Fibroblast of skin of left biceps (primary cell): ENCODE measurements at regions not wholly inside any gene's neighbourhood (a gene's known extent, or its start where the extent isn't known, plus 50 kb on each side); places are given as distances from the start of the nearest gene placed in this dataset.

Experiments used
- DNase-seq, 2 experiments: peaks; one replicate each; pipeline ENCODE4 v3.0.0-alpha.2; 2013; ENCODE audit warnings: low read depth in 2 of 2

DNA sequence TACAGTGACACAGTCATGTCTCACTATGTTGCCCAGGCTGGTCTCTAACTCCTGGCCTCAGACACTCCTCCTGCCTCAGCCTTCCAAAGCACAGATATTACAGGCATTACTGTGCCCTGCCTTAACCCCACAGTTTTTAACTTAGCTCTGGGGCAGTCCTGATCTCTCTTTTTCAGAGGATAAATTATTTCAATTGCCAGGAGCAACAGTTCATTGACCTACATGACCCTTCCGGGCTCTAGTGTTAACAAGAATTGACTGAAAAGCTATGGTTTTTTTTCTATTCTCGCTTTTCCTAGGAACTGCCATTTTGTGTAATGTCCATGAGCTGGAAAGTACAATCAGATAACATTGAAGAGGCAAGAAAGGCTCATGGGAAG is 92.8 kb downstream of the HNRNPLL start:
- DNase-seq, result no peak

DNA sequence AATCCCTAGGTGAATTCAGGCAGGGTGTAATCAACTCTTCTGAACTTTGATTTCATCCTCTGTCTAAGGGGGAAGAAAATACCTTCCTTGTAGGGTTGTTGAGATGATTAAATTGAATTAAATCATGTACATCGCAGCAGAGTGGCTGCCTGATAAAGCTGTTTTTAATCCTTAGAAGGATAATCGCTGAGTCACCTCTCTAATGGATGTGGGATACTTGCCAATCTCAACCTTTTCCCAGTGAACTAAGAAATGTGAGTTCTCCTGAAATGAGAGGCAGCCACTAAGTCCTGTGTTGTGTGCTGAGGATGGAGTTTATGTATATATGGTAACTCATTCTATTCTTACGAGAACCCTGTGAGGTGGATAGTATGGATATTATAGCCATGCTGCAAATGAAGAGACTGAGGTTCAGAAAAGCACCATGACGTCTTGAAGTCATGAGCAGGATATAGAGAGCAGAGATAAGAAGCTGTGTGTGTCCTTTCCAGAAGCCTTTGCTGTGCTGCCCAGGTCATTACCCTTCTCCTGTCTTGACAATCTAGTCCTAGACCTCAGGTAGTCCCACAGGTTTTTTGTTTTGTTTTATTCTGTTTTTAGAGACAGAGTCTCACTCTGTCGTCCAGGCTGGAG is 93.3 kb downstream of the HNRNPLL start:
- DNase-seq, result peak; percentile 75 to 79

DNA sequence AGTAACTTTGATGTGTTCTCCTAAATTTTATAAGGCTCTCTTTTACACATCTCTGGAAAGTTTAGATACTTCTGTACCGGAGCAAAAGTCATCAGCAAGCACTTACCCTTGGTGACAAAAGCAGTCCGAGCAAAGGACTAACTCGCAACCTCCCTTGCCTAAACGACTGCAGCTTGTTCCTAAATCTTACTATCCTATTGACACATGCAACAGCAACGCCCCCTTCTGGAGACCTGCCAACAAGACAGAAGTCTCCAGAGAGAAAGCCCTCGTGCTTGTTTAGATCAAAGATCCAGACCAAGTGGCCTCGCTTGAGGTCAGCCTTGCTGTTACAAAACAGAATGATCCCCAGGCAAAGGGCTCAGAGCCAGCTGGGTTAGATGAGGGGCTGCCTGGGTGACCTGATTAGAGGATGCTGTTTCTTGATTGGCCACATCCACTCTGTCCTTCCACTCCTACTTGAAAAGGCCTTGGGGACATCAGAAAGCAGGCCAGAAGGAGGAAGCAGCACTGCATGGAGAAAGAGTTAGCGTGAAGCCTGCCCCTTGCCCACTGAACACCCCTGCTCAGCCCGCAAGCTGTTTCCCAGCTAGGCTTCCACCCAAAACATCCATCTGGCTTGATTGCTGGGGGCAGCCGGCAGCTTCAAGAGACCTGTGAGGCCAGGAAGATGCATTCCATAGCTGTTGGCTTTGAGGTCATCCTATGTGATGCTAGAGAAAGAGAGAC is 94.3 kb downstream of the HNRNPLL start:
- DNase-seq, result peak in 1 of 2 experiments; percentile 38

DNA sequence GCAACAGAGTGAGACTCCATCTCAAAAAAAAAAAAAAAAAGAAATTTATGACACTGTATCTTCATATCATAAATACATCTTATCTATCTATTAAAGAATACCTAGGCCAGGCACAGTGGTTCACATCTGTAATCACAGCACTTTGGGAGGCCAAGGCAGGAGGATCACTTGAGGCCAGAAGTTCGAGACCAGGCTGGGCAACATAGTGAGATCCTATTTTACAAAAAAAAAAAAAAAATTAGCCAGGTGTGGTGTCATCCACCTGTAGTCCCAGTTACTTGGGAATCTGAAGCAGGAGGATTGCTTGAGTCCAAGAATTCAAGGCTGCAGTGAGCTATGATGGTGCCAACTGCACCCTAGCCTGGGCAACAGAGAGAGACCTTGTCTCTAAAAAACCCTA is 95.0 kb downstream of the HNRNPLL start:
- no peak for DNase-seq

DNA sequence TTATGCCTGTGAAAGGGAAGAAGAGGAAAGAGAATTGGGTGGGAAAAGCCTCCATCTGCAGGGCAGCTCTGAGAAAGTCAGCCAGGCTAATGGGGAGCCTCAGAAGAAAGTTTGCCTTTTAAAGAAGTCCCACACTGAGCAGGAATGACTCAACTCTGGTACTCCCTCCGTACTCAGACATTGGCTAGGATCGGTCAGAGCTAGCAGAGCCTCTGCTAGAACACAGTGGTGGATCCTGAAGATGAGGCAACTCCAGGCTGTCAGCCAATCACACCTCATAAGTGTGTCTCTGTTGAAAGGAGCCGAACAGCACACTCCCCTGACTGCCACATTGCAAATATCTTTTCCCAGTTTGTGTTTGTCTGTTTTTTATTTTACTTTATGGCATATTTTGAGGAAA is 96.9 kb downstream of the HNRNPLL start:
- peak; percentile 59 to 65 for DNase-seq

DNA sequence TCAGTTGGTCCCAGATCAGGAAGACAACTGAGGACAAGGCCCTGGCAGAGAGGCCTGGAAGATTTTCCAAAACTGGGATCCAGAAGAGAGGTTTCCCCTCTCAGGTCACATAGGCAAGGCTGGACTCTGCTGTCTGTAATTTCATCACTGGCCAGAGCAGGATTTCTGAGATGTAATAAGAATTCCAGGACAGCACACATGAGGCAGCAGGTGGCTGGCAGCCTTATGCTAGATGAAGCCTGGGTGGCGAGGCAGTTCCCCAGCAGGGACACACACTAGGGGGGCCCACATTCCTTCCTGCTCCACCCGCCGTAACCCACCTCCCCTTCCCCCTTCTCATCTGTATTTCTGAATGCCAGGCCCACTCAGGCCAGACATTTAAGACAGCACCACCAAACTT is 98.6 kb downstream of the HNRNPLL start:
- no peak for DNase-seq

DNA sequence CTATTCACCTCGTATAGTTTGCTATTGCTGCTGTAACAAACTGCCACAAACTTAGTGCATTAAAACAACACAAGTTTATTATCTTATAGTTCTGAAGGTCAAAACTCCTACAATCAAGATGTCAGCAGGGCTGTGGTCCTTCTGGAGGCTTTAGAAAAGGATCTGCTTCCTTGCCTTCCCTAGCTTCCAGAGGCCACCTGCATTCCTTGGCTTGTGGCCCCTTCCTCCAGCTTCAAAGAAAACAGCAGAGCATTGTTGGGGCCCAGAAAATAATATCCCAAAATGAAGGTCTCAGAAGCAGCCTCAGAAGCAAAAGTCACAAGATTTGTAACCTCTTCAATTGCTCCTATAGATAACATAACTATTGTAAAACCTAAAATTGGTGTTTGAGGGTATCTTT is 100.6 kb downstream of the HNRNPLL start:
- no peak for DNase-seq

DNA sequence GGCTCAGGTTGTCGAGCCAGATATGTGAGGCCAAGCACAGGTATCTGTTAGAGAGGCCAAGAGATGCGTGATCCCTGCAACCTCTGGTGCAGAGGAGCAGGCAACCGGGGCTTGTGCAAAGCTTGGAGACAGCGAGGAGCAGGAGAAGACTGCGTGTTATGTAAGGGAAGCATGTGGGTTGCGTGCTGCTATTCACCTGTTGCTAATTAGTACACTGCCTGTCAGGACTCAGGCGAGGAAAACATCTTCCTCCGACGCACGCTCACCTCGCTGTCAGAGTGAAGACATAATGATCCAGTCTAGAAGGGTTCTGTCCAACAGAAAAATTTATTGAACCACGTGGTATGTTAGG is 102.5 kb downstream of the HNRNPLL start:
- no peak for DNase-seq

DNA sequence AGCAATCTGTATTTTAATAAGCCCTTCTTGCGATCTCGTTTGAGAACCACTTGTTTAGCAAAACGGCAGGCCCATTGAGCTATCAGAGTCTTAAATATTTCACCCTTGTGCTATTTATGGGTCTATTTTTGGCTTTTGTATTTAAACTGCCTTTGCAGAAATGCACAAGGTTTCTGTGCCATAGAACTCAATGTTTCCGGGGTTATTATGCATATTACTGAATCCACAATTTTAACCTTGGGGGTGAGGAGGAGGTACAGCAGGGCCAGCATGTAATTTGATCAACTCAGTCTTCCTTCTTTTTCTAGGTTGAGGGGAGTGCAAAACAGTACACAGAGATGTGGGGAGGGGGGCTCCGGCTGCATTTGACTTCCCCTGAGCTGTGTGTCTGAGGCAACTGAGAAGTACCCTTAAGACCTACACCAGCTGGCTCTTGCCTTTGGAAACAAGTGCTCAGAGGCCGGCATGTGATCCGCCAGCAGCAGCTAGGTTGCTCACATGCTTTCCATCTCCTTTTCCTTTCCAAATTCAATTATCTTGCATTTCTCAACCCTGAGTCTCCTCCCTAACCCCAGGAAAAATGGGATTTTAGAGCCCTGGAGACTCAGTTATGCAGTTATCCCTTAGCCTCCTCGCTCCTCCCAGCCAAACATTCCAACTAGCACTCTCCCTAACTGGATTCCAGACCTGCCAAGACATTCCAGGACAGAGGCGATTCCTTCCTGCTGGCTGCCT is 103.0 kb downstream of the HNRNPLL start:
- no peak for DNase-seq

DNA sequence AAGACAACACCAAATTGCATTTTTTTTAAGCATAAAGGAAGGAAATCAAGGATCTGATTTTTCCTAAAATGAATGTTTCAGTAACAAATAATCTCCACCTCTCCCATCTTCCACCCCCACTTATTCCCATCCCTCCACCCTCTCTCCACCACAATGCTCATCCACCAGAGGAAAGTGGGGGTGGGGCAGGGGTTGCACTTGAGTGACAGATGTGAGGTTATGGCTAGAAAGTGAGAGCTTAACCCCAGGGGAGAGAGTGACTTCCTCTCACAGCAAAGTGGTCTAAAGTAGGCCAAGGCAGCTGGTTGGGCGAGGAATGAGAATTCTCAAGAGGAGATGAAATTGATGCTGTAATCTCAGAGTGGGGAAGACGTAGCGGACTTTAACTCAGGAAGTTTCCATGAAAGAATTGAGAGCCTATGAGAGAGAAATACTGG is 104.7 kb downstream of the HNRNPLL start:
- DNase-seq, result no peak

DNA sequence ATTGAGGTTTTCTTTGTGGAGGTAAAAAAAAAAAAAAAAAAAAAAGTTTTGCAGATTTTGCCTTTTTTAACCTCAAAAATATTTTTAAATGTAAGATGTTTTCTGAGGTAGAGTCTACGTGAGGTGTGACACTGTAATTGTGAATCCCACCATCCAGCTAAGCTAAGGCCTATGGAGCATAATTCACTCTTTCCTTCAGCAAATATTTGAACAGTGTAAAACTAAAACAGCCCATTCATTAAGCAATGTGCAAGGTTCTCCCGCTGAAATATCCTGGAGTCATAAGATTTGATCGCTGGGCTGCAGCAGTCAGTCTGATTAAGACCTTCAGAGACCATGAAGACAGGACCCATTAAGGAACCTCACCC is 105.1 kb downstream of the HNRNPLL start:
- no peak for DNase-seq

DNA sequence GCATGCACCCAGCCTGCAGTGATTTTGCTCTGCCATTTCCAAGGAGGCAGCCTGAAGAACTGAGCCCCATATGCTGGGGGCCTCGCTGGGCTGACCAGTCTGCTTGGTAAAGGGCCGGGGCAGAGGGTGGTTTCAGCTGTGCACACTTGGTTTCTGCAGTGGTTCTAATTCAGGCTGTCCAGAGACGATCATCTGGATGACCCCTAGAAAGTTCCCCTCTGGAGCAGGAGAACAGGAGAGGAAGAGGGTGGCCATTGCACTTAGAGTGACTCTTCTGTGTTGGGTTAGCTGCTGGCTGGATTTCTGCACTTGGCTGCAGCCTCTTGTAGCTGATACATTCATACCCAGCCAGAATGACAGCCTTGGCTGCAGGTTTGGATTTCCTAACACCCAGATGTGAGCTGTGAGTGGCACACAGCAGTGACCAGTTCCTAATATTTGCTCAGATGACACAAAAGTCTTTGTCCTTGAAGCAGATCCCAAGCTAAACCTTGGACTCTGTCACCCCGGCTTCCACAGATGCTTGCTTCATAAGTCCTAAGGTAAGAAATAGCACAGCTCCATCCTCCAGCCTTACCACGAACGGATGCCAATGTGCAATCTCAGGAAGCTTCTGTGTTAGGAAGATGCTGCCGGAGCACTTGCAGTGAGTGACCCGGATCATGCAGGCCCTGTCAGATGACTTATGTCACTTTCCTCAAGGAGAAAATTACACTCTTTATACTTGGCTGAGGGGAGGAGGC is 105.6 kb downstream of the HNRNPLL start:
- DNase-seq, result no peak

DNA sequence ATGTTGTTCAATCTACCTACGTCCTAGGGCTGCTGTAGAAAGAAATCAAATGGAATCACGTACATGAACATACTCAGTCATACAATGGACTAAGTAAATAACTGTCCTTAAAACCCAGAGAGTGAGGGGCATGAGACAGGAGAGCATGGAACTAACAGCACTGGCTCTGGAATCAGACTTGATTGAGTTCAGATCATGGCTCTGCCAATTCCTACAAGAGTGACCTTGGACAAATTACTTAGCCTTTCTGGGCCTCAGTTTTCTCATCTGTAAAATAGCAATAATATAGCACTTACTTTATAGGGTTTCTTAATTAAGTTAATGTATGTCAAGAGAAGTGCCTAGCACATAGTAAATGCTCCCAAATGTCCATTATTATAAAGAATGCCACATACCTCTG is 106.8 kb downstream of the HNRNPLL start:
- DNase-seq, result no peak

DNA sequence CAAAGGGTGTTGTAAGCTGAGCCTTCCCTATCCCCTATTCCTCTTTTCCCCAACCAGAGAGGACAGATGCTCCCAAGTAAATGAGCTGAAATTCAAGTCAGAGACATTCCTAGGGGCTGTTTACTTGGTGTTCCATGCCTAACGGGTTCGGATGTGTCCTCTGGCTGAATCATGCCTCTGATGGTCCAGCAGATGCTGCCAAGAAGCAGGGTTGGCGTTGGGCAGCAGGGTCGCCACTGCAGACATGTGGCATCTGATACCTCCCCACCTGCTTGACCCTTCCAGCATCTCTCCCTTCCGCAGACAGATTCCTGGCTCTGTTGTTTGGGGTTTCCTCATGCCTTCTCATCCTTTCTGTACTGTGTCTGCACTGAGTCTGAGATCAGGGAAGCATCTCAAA is 108.3 kb downstream of the HNRNPLL start:
- DNase-seq, result no peak

DNA sequence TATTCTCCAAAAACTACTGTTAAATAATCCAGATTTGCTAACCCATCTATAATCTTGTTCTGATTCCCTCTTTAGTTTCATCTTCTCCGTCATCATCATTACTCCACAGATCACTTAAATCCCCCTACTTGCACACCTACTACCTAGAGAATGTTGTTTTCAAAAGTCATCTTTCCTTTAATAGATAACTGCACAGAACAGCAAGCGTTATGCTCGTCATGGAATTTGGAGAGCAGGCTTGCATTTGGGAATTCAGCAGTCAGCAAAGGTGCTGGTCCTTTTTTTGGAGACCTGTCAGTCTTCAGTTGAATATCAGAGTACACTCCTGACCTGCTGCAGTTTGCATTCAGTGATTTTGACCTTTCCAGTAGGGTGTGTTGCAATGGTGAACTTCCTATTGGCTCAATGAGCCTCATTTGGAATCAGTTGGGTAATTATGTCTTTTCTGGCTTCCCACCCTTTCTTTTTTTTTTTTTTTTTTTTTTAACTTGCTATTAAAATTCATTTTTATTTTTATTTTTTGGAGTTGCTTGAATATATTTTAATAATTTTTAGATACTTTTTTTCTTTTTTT is 110.6 kb downstream of the HNRNPLL start:
- DNase-seq, result no peak

DNA sequence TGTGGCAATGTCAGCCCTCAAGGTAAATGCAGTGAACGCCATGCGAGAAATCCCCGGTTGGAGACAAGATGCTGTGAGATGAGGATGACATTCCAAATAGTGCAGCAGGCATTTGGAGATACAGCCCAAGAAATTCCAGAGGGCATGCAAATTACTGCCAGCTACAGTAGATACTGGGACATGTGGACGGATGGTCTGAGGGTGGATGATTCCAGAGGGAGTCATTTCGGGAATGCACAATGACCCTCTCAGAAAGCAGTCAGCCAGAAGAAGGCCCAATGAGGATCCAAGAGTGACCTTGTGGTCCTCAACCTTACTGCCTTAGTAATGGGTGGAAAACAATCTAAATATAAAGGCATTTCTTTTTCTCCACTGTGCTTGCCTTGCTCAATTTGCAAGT is 111.3 kb downstream of the HNRNPLL start:
- no peak for DNase-seq

DNA sequence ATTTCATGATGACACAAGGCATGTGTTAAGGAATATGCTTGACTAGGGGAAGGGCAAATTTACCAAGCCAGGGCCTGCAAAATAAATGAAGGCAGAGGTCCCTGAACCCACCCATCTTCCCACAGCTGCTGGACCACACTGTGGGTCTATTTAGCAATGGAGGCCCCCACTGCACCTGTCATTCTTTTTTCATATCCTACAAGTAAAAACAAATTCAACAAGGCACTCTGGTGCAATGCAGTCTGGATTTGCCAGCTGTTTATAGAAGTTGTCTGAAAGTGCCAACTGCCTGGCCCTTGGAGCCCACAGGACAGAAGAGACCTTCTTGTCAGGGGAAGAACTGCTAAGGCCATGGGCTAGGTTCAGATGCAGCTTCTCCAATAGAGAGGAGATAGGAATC is 112.8 kb upstream of the ATL2 start:
- DNase-seq, result no peak

DNA sequence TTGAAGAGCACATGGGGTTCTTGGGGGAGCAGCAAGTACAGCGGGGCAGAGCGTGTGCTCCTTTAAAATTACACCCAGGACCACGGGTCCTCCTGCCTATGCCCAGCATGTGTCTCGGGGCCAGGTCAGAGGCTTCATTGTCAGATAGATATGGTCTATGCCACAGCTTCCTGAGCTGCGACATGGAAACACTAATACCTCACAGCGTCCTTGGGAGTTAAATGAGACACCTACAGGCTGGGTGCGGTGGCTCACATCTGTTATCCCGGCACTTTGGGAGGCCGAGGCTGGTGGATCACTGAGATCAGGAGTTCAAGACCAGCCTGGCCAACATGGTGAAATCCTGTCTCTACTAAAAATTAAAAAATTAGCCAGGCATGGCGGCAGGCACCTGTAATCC is 110.8 kb upstream of the ATL2 start:
- no peak for DNase-seq

DNA sequence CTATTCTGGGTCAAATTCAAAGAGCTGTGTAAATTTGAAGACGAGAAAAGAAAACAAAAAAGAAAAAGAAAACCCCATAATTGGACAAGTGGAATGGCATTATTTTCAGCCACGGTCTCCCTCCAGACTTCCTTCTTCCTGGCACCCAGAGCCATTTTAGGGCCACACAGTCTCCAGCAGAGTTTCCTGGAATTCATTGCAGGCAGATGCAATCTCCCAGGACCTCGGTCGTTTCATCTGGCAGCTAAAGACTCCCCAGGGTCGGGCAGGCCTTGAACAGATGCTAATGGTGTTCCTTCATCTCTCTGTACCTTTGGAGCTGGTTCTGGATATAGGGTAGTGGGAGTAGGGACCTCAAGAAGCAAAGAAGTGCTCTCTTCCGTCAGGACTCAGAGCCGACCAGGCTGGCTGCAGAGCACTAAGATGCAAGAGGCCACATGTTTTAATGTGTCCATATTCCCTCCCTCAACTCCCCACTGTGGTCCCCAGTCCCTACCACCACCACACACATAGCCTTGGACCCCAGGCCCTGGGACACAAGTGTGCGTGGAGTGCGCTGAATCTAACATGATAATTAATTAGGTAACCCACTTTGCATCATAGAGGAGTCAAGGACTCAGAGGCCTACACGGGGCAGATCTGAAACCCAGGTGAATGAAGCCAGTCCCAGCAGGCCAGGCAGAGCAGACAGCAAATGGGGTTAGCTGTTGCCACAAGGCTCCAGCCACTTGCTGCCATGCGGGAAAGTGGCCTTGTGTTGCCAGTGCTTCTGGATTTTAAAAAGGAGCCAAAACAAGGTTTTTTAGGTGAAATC is 109.3 kb upstream of the ATL2 start:
- DNase-seq, result no peak

DNA sequence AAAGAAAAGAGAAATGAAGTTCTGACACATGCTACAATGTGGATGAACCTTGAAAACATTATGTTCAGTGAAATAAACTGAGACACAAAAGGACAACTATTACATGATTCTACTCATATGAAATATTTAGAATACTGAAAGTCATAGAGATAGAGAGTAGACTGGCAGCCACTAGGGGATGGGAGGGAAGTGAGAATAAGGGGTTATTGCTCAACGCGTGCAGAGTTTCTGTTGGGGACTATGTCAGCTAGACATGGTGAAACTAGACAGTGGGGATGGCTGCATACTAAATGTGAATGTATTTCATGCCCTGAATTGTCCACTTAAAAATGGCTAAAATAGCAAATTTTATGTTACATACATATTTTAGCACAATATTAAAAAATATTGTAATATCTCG is 108.7 kb upstream of the ATL2 start:
- no peak for DNase-seq

DNA sequence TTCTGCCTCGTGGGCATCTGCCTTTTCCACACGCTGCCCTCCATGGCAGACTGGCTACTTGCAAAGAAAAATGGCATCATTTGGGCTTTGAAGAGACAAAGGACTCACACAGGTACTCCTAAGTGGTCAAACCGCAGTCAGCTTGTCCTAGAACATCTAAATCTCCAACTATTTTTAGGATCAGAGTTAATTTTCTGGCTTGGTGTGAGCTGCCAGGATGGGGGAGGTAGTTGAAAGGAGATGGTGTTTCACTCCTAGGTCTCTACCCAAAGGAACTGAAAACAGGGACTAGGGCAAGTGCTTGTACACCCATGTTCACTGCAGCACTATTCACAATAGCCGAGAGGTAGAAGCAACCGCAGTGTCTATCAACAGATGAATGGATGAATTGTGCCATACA is 107.9 kb upstream of the ATL2 start:
- DNase-seq, result no peak
